GF-D8 (cell line): ENCODE measurements at regions not wholly inside any gene's neighbourhood (a gene's known extent, or its start where the extent isn't known, plus 50 kb on each side); places are given as distances from the start of the nearest gene placed in this dataset.
"Not testable (repeated sequence)": the region's sequence is repeated elsewhere in the genome, so short reads cannot be mapped to it uniquely, and the experiment has no call there.

Experiments used
- DNase-seq: peaks from one replicate; lab custom pipeline; 2025; lab: John Stamatoyannopoulos, UW

GRCh38 chr7:142500366-142500765 is 242.5 kb upstream of the PRSS58 start:
- DNase-seq, result no peak

- DNase-seq, result no peak
These were observed 241.8 kb upstream of the PRSS58 start for GRCh38 chr7:142499635-142500034.

DNA sequence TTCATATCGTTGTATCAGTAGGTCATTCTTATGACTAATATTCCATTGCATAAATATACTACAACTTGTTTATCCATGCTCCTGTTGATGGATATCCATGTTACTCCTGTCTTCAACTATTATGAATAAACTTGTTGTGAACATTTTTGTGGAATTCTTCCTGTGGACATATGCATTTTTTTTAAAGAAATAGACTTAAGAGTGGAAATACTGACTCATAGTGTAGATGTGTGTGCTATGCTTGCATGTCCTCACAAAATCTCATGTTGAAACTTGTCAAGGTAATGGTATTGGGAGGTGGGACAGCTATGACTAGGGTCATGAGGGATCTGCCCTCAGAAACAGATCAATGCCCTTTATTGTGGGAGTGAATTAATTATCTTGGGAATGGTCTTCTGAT is 240.5 kb upstream of the PRSS58 start:
- DNase-seq, result no peak

- peak; percentile 30 for DNase-seq
These were observed 238.7 kb upstream of the PRSS58 start for GRCh38 chr7:142496545-142496991.

GRCh38 chr7:142495879-142496278 is 238.0 kb upstream of the PRSS58 start:
- DNase-seq, result not testable (repeated sequence)

DNA sequence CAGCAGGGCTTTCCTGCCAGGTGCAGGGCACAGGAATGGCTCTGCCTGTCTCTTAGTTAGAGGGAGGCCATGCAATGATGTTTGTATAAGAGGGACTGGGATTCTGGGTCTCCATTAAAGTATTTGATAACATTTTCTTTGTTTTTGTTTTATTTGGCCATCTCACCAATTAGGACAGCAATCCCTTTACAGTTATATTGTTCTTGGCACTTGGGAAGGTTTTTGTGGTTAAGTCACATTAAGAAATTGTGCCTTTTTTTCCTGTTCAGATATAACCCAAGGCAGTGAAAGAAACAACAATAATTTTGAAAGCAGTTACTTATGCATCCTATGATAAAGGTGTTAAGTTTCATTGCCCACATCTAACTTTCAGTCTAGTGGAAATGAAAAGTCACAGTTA is 237.4 kb upstream of the PRSS58 start:
- DNase-seq, result not testable (repeated sequence)

- DNase-seq, result no peak
These were observed 236.2 kb upstream of the PRSS58 start for GRCh38 chr7:142494021-142494420.

GRCh38 chr7:142488842-142489241 is 231.0 kb upstream of the PRSS58 start:
- no peak for DNase-seq

GRCh38 chr7:142488036-142488633 is 230.3 kb upstream of the PRSS58 start:
- DNase-seq, result no peak

DNA sequence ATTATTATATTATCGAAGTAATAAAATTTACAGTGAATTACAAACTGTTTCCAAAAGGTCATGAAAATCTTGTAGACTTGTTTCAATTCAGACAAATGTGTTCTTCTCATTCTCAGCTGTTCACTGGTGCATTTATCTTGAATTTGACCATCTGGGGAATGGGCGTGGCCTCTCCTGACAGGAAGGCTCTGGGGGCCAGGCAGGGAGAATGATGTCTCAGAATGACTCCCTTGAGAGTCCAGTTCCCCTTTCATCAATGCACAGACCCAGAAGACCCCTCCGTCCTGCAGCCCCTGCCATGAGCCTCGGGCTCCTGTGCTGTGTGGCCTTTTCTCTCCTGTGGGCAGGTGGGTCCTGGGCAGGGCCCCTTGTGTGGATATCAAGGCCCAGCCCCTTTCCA is 229.7 kb upstream of the PRSS58 start:
- peak; percentile 18 for DNase-seq

GRCh38 chr7:142487124-142487523 is 229.3 kb upstream of the PRSS58 start:
- DNase-seq, result no peak

DNA sequence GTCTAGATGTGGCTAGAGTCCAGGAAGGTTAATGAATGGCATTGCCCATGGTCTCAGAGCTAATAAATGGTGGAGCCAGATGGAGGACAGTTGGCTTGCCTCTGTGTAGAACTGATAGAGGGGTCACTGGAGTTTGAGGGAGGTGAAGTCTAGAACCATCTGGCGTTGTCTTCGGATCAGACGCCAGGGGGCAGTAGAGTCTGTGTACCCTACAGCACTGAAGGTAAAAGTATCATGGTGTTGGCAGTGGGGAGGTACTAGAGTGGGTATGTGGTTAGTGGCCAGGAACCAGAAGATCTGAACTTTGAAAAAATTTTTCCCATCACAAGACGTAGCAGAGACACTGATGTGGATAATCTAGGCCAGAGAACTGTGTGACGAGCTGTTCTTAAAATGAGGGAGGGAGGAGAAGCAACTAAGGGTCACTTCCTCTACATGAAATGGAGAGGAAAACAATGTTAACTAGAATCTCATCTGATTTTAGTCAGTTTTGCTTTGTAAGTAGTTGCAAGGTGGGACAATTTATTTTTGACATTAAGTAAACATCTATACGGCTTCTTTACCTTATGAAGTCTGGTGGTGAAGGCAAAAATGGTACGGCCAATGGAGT is 227.9 kb upstream of the PRSS58 start:
- no peak for DNase-seq

- DNase-seq, result no peak
These were observed 225.9 kb upstream of the PRSS58 start for GRCh38 chr7:142483659-142484317.

DNA sequence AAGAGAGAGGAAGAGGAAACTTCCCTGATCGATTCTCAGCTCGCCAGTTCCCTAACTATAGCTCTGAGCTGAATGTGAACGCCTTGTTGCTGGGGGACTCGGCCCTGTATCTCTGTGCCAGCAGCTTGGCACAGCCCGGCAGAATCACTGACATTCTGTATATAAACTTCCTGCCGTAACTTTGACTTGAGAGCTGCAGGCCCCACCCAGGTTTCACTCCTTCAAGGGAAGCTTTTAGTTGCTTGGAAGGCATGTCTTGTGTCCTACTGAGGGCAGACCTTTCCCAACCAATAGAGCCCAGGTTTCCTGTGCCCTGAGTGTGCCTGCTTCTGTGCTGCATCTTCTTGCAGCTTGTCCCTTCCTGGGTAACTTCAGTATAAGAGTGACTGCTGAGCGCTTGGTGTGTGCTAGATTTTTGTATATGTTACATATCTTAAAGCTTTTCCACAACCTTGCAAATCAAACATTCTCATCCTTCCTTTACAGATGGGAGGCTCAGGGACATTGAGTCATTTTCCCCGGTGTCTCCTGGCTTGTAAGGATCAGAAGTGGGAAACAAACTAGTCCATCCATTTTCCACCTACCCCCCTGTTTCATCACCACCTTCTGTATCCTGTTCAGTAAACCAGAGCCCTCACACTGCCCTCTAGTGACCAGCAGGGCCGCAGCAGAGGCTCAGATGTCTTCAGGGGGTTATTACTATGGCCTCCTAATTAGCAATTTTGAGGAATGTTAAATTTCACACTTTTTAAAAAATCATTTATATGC is 225.2 kb upstream of the PRSS58 start:
- DNase-seq, result peak; percentile 57

GRCh38 chr7:142481548-142481947 is 223.7 kb upstream of the PRSS58 start:
- peak; percentile 49 for DNase-seq

DNA sequence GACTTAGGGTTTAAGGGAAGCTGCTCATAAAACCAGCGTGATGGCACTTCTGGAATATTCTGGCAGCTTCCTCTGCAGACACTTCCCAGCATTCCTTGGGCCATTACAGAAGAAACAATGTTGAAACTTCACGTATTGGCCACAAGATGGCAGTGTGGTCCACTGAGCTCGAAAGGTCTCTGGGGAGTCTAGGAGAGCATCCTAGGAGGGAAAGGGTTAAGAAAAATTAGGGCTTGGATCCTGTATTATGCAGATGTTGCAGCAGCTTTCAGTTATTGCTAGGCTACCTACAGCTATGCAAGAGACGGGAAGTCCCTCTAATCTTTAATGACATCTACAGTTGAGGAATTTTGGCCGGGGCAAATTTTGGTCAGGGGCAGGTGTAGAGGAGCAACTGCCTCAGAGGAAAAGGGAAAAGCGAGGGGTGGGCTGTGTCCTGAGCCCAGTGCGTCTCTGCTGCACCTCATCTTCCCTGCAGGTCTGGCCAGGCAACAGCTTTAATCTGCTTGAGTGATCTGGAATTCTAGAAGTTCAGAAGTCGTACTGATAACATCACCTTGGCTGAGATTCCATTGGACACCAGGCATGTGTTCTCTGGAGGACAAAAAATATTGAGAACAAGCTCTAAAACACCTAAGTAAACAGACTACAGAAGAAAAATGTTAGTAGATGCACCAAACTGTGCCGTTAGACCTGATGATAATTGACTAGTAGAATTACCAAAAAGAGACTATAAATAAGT is 220.8 kb upstream of the PRSS58 start:
- peak; percentile 50 for DNase-seq

GRCh38 chr7:142477801-142478200 is 219.9 kb upstream of the PRSS58 start:
- not testable (repeated sequence) for DNase-seq

- peak; percentile 84 for DNase-seq
These were observed 219.3 kb upstream of the PRSS58 start for GRCh38 chr7:142477079-142477651.

DNA sequence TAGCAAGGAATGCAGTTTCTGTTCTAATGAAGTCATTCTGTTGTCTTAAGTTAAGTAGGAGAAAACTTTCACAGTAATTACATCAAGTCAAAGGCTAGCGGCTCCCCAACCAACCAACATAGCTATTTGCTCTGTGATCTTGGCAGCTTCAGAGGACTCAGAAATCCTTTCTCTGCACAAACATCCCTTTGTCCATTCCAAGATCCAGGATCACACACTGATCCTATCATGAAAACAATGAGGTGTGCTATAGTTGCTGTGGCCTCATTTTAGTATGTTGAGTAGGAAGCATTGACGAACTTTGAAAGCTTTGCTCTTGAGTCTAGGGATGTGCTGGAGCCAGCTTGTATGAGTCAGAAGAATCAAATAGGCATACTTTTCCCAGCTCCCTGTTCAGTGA is 218.2 kb upstream of the PRSS58 start:
- no peak for DNase-seq

DNA sequence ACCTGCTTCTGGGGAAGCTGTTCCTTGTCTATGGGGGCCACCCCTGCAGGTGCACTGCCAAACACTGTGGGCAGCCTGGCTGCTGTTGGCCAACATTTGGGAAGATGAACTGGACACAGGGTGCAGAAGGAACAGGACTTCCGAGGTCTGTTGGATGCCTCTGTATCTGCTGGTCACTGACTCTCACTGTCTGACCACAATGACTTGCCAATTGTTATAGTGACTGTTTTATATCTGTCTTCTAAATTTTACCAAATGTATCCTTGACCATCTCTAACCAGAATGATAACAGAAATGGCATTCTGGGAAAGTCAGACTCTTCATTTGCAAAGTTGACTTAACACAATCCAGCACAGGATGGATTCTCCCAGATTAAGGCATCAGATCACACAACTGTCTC is 214.0 kb upstream of the PRSS58 start:
- DNase-seq, result no peak

GRCh38 chr7:142470544-142470830 is 212.6 kb upstream of the PRSS58 start:
- no peak for DNase-seq
